ENCODE measurements at regions not wholly inside any gene's neighbourhood (a gene's known extent, or its start where the extent isn't known, plus 50 kb on each side); places are given as distances from the start of the nearest gene placed in this dataset.

- Mint-ChIP-seq H3K27ac (no peak overlapping the region), H3K4me3 (no peak overlapping the region), H3K36me3 (no peaks in the 10 kb centered on the region), H3K27me3 (peaks cover 0 to 11% of the 10 kb centered on the region in 2 donors), H3K9me3 (no peaks in the 10 kb centered on the region), H3K4me1 (no peaks in the 10 kb centered on the region)
- H3K27me3 ChIP-seq (replicated peaks in 1 of 2; ENCODE audit: control insufficient read depth in 2 of 2, extremely low read depth in 1 of 2, insufficient read depth in 2 of 2, low read length in 1 of 2) = no peaks in the 10 kb centered on the region
- ATAC-seq (replicated peaks in 1 of 4) (no peak), DNase-seq (no peak)
- no peaks in the 10 kb centered on the region for H3K9me3 ChIP-seq
- WGBS (ENCODE audit: insufficient coverage) = 100% methylated on average over 2 of the region's 3 CpGs
- CTCF ChIA-PET = no interaction called here
- H3K27ac ChIP-seq (ENCODE audit: low read length) = no peak overlapping the region
- H3K36me3 ChIP-seq (ENCODE audit: control insufficient read depth in 2 of 2, extremely low read depth in 1 of 2, insufficient read depth in 1 of 2, low read length in 1 of 2) = no peaks in the 10 kb centered on the region
- no peak overlapping the region for H3K4me3 ChIP-seq (ENCODE audit: control insufficient read depth in 1 of 2, extremely low read depth in 1 of 2, low read length in 1 of 2)
- POLR2A ChIA-PET = no interaction called here
- H3K4me1 ChIP-seq (ENCODE audit: control insufficient read depth in 1 of 2, extremely low read depth in 1 of 2, insufficient read depth in 2 of 2, low read length in 2 of 2) = no peaks in the 10 kb centered on the region
Measured at GRCh38 chr3:110414855-110415254, 656.8 kb upstream of the NECTIN3 start.

GRCh38 chr3:110419096-110419495 is 652.5 kb upstream of the NECTIN3 start:
- ChIA-PET POLR2A (no interaction called here), CTCF (interaction anchor here (0.5 to 0.9 kb wide), 2 partner anchors 30 to 661 kb away, joined by 3 to 4 read pairs; no protein-coding TSS in a partner anchor)
- Histone ChIP-seq H3K9me3 (no peaks in the 10 kb centered on the region), H3K27me3 (replicated peaks in 1 of 2; ENCODE audit: control insufficient read depth in 2 of 2, extremely low read depth in 1 of 2, insufficient read depth in 2 of 2, low read length in 1 of 2) (no peaks in the 10 kb centered on the region), H3K27ac (ENCODE audit: low read length) (no peak overlapping the region), H3K4me1 (ENCODE audit: control insufficient read depth in 1 of 2, extremely low read depth in 1 of 2, insufficient read depth in 2 of 2, low read length in 2 of 2) (no peaks in the 10 kb centered on the region), H3K36me3 (ENCODE audit: control insufficient read depth in 2 of 2, extremely low read depth in 1 of 2, insufficient read depth in 1 of 2, low read length in 1 of 2) (no peaks in the 10 kb centered on the region), H3K4me3 (ENCODE audit: control insufficient read depth in 1 of 2, extremely low read depth in 1 of 2, low read length in 1 of 2) (no peak overlapping the region)
- ATAC-seq (replicated peaks in 1 of 4) (no peak), DNase-seq (no peak)
- Mint-ChIP-seq H3K9me3 (no peaks in the 10 kb centered on the region), H3K36me3 (no peaks in the 10 kb centered on the region), H3K27me3 (peaks cover 0 to 6% of the 10 kb centered on the region in 2 donors), H3K4me3 (no peak overlapping the region), H3K27ac (no peak overlapping the region), H3K4me1 (peaks cover 1 to 5% (median 2%) of the 10 kb centered on the region in 3 donors)
- WGBS (ENCODE audit: insufficient coverage) = no CpG with 5 or more reads among the region's 2 CpGs

GRCh38 chr3:110419601-110420000 is 652.0 kb upstream of the NECTIN3 start:
- ChIA-PET POLR2A (no interaction called here), CTCF (interaction anchor here (0.5 to 0.9 kb wide), 2 partner anchors 31 to 661 kb away, joined by 3 to 4 read pairs; no protein-coding TSS in a partner anchor)
- no peaks in the 10 kb centered on the region for H3K9me3 Mint-ChIP-seq
- DNase-seq (no peak), ATAC-seq (replicated peaks in 1 of 4) (no peak)
- H3K36me3 Mint-ChIP-seq = no peaks in the 10 kb centered on the region
- Histone ChIP-seq H3K27ac (ENCODE audit: low read length) (no peak overlapping the region), H3K27me3 (replicated peaks in 1 of 2; ENCODE audit: control insufficient read depth in 2 of 2, extremely low read depth in 1 of 2, insufficient read depth in 2 of 2, low read length in 1 of 2) (no peaks in the 10 kb centered on the region), H3K4me1 (ENCODE audit: control insufficient read depth in 1 of 2, extremely low read depth in 1 of 2, insufficient read depth in 2 of 2, low read length in 2 of 2) (no peaks in the 10 kb centered on the region), H3K4me3 (ENCODE audit: control insufficient read depth in 1 of 2, extremely low read depth in 1 of 2, low read length in 1 of 2) (no peak overlapping the region), H3K9me3 (no peaks in the 10 kb centered on the region), H3K36me3 (ENCODE audit: control insufficient read depth in 2 of 2, extremely low read depth in 1 of 2, insufficient read depth in 1 of 2, low read length in 1 of 2) (no peaks in the 10 kb centered on the region)
- no peak overlapping the region for H3K27ac Mint-ChIP-seq
- 60% methylated on average over 1 of the region's 2 CpGs for WGBS (ENCODE audit: insufficient coverage)
- H3K4me3 Mint-ChIP-seq = no peak overlapping the region
- peaks cover 0 to 5% of the 10 kb centered on the region in 2 donors for H3K27me3 Mint-ChIP-seq
- peaks cover 1 to 5% (median 2%) of the 10 kb centered on the region in 3 donors for H3K4me1 Mint-ChIP-seq

- ChIA-PET CTCF (no interaction called here), POLR2A (no interaction called here)
- Mint-ChIP-seq H3K27me3 (peaks cover 0 to 2% of the 10 kb centered on the region in 2 donors), H3K4me3 (no peak overlapping the region), H3K4me1 (peaks cover 1 to 5% (median 2%) of the 10 kb centered on the region in 3 donors), H3K9me3 (no peaks in the 10 kb centered on the region), H3K27ac (no peak overlapping the region), H3K36me3 (no peaks in the 10 kb centered on the region)
- H3K9me3 ChIP-seq = no peaks in the 10 kb centered on the region
- no peak overlapping the region for H3K27ac ChIP-seq (ENCODE audit: low read length)
- no peaks in the 10 kb centered on the region for H3K27me3 ChIP-seq (replicated peaks in 1 of 2; ENCODE audit: control insufficient read depth in 2 of 2, extremely low read depth in 1 of 2, insufficient read depth in 2 of 2, low read length in 1 of 2)
- 57% methylated on average over 1 of the region's 3 CpGs for WGBS (ENCODE audit: insufficient coverage)
- DNase-seq = no peak
- no peaks in the 10 kb centered on the region for H3K4me1 ChIP-seq (ENCODE audit: control insufficient read depth in 1 of 2, extremely low read depth in 1 of 2, insufficient read depth in 2 of 2, low read length in 2 of 2)
- no peak overlapping the region for H3K4me3 ChIP-seq (ENCODE audit: control insufficient read depth in 1 of 2, extremely low read depth in 1 of 2, low read length in 1 of 2)
- ATAC-seq (replicated peaks in 1 of 4) = no peak
- H3K36me3 ChIP-seq (ENCODE audit: control insufficient read depth in 2 of 2, extremely low read depth in 1 of 2, insufficient read depth in 1 of 2, low read length in 1 of 2) = no peaks in the 10 kb centered on the region
Measured at GRCh38 chr3:110420158-110420641, 651.4 kb upstream of the NECTIN3 start.

GRCh38 chr3:110423276-110423675 is 648.3 kb upstream of the NECTIN3 start:
- Mint-ChIP-seq H3K4me3 (no peak overlapping the region), H3K27me3 (no peaks in the 10 kb centered on the region), H3K9me3 (no peaks in the 10 kb centered on the region), H3K4me1 (peaks cover 1 to 5% (median 2%) of the 10 kb centered on the region in 3 donors), H3K27ac (no peak overlapping the region), H3K36me3 (no peaks in the 10 kb centered on the region)
- H3K27me3 ChIP-seq (replicated peaks in 1 of 2; ENCODE audit: control insufficient read depth in 2 of 2, extremely low read depth in 1 of 2, insufficient read depth in 2 of 2, low read length in 1 of 2) = no peaks in the 10 kb centered on the region
- ATAC-seq (replicated peaks in 1 of 4) (no peak), DNase-seq (no peak)
- ChIA-PET CTCF (interaction anchor here in 1 of 2 donors (0.6 kb wide), 1 partner anchor 1185 kb away, joined by 3 read pairs; no protein-coding TSS in a partner anchor), POLR2A (no interaction called here)
- H3K4me1 ChIP-seq (ENCODE audit: control insufficient read depth in 1 of 2, extremely low read depth in 1 of 2, insufficient read depth in 2 of 2, low read length in 2 of 2) = no peaks in the 10 kb centered on the region
- H3K27ac ChIP-seq (ENCODE audit: low read length) = no peak overlapping the region
- WGBS (ENCODE audit: insufficient coverage) = 71% methylated on average over 2 of the region's 2 CpGs
- H3K4me3 ChIP-seq (ENCODE audit: control insufficient read depth in 1 of 2, extremely low read depth in 1 of 2, low read length in 1 of 2) = no peak overlapping the region
- no peaks in the 10 kb centered on the region for H3K36me3 ChIP-seq (ENCODE audit: control insufficient read depth in 2 of 2, extremely low read depth in 1 of 2, insufficient read depth in 1 of 2, low read length in 1 of 2)
- no peaks in the 10 kb centered on the region for H3K9me3 ChIP-seq

GRCh38 chr3:110430146-110430545 is 641.5 kb upstream of the NECTIN3 start:
- Mint-ChIP-seq H3K4me1 (no peaks in the 10 kb centered on the region), H3K36me3 (no peaks in the 10 kb centered on the region), H3K9me3 (no peaks in the 10 kb centered on the region), H3K27ac (no peak overlapping the region), H3K4me3 (no peak overlapping the region), H3K27me3 (peaks cover 0 to 3% of the 10 kb centered on the region in 2 donors)
- ATAC-seq (replicated peaks in 1 of 4) (no peak), DNase-seq (no peak)
- WGBS (ENCODE audit: insufficient coverage) = no CpG with 5 or more reads among the region's 1 CpG
- Histone ChIP-seq H3K27ac (ENCODE audit: low read length) (no peak overlapping the region), H3K4me3 (ENCODE audit: control insufficient read depth in 1 of 2, extremely low read depth in 1 of 2, low read length in 1 of 2) (no peak overlapping the region), H3K27me3 (replicated peaks in 1 of 2; ENCODE audit: control insufficient read depth in 2 of 2, extremely low read depth in 1 of 2, insufficient read depth in 2 of 2, low read length in 1 of 2) (no peaks in the 10 kb centered on the region), H3K36me3 (ENCODE audit: control insufficient read depth in 2 of 2, extremely low read depth in 1 of 2, insufficient read depth in 1 of 2, low read length in 1 of 2) (no peaks in the 10 kb centered on the region), H3K4me1 (ENCODE audit: control insufficient read depth in 1 of 2, extremely low read depth in 1 of 2, insufficient read depth in 2 of 2, low read length in 2 of 2) (no peaks in the 10 kb centered on the region), H3K9me3 (no peaks in the 10 kb centered on the region)
- ChIA-PET POLR2A (no interaction called here), CTCF (no interaction called here)

GRCh38 chr3:110436209-110436608 is 635.4 kb upstream of the NECTIN3 start:
- Histone ChIP-seq H3K9me3 (no peaks in the 10 kb centered on the region), H3K27ac (ENCODE audit: low read length) (no peak overlapping the region), H3K4me1 (ENCODE audit: control insufficient read depth in 1 of 2, extremely low read depth in 1 of 2, insufficient read depth in 2 of 2, low read length in 2 of 2) (no peaks in the 10 kb centered on the region), H3K36me3 (ENCODE audit: control insufficient read depth in 2 of 2, extremely low read depth in 1 of 2, insufficient read depth in 1 of 2, low read length in 1 of 2) (no peaks in the 10 kb centered on the region), H3K27me3 (replicated peaks in 1 of 2; ENCODE audit: control insufficient read depth in 2 of 2, extremely low read depth in 1 of 2, insufficient read depth in 2 of 2, low read length in 1 of 2) (no peaks in the 10 kb centered on the region), H3K4me3 (ENCODE audit: control insufficient read depth in 1 of 2, extremely low read depth in 1 of 2, low read length in 1 of 2) (no peak overlapping the region)
- no peaks in the 10 kb centered on the region for H3K36me3 Mint-ChIP-seq
- no peaks in the 10 kb centered on the region for H3K9me3 Mint-ChIP-seq
- ATAC-seq (replicated peaks in 1 of 4) (no peak), DNase-seq (no peak)
- CTCF ChIA-PET = no interaction called here
- 75% methylated on average over 2 of the region's 3 CpGs for WGBS (ENCODE audit: insufficient coverage)
- peaks cover 0 to 3% of the 10 kb centered on the region in 2 donors for H3K27me3 Mint-ChIP-seq
- POLR2A ChIA-PET = no interaction called here
- H3K4me1 Mint-ChIP-seq = no peaks in the 10 kb centered on the region
- H3K27ac Mint-ChIP-seq = no peak overlapping the region
- H3K4me3 Mint-ChIP-seq = no peak overlapping the region
